AG08396 (cell line): ENCODE measurements at regions not wholly inside any gene's neighbourhood (a gene's known extent, or its start where the extent isn't known, plus 50 kb on each side); places are given as distances from the start of the nearest gene placed in this dataset.

Experiments
- DNase-seq: peaks from one replicate; pipeline ENCODE4 v3.0.0; 2012; ENCODE audit warnings: low spot score, mixed read lengths

DNA sequence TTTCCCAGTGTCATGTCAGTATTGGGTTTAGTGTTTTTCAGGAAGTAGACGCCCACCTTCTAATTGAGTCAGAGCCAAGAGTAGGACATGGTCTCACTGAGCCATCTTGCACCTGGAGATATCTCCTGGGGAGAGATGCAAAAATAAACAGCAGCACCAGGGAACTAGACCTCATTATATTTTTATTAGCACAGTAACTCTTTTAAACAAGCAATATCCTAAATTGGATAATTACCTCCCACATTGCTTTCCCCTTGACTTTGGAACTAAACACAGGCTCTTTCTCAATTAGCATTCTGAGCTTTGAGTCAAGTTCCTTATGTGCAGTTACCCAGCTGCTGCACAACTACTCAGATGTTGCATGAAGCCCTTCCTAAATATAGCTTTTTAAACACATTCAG is 175.4 kb downstream of the IBTK start:
- DNase-seq: no peak

DNA sequence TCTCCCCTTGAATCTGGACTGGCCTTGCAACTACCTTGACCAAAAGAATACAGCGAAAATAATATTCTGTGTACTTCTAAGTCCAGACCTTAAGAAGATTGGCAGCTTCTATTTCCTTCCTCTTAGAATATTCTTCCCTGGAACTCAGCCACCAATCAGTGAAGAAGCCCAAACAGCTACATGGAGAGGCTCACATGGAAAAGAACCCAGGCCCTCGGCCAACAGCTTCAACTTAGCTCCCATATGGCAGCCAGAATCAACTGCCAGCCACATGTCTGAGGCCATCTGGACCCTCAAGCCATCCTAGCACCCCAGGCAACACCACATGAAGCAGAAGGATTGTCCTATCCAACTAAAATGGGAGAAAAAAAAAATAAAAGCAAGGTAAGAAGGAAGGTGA is 178.8 kb downstream of the IBTK start:
- no peak for DNase-seq

DNA sequence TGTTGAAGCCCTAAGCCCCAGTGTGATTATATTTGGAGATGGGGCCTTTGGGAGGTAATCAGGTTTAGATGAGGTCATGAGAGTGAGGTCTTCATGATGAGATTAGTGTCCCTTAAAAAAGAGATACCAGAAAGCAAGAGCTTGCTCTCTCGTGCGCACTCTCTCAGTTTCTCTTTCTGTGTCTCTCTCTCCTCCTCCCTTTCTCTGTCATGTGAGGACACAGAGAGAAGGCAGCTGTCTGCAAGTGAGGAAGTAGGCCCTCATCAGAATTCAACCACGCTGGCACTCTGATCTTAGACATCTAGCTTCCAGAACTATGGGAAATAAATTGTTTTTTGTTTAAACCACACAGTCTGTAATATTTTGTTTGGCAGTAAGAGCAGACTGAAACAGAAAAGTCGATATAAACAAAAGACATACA is 180.5 kb downstream of the IBTK start:
- DNase-seq: no peak

DNA sequence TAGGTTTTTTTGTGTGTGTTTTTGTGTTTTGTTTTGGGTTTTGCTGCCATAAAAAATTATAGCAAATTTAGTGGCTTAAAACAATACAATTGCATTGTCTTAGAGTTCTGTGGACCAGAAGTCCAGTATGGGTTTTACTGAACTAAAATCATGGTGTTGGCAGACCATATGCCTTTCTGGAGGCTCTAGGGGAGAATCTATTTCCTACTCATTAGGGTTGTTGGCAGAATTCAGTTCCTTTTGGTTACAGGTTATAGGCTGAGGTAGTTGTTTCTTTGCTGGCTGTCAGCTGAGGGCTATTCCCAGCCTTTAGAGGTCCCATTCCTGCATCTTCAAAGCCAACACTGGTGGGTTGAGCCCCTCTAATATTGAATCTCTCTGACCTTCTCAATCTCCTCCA is 181.3 kb downstream of the IBTK start:
- no peak for DNase-seq

DNA sequence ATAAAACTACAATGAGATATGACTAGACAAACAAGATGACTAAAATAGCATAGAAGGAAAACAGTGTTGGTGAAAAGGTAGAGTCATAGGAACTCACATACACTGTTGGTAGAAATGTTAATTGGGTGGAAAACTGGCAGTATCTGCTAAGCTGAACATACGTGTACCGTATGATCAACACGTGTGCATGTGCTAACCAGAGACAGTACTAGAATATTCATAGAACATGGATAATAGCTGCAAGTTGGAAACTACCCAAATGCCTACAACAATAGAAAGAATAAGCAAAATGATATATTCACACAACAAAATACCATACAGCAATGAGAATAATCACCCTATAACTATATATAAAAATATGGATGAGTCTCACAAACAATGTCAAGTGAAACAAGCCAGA is 184.0 kb downstream of the IBTK start:
- DNase-seq: no peak

DNA sequence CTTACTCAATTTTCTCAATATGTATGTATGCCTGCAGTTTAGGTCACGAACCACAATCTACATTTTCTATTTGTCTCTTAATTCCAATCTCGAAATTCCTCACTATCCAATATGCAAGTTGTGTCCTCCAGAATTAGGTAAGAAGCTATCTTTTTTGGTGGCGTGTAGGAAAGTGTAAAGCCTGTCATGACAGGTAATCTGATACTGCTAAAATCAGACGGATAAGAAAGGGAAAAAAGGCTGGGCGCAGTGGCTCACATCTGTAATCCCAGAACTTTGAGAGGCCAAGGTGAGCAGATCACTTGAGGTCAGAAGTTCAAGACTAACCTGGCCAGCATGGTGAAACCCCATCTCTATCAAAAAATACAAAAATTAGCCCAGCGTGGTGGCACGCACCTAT is 185.3 kb downstream of the IBTK start:
- DNase-seq: no peak

DNA sequence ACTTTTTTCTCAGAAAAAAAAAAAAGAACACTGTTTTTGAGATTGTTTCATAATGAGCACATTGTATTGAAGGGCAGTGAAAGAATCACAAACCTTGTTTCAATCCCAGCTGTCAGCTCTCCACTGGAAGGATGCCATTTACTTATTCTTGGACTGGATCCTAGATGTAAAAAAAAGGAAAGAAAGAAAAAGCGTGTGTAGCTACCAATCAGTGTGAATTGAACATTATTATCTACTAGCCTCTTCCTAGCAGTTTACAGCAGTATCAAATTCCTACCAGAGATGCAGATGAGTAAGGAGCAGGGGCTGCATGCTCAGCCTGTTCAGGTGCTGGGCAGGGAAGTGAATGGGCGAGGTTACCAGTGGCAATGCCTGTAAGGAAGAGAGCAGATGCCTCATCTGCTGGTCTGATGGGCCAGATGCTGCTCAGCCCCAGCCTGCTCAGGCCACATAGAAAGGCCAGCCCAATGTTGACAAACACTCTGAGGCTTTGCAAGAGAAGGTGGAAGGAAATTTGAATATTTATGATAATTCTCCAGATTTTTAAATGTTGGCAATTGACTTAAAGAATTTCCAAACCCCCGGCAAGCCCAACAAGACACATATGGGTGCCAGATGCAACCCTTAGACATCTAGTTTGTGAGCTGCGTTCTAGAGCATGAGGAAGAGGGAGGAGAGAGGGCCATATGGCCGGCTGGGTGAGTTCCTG is 189.5 kb downstream of the IBTK start:
- peak; percentile 12 for DNase-seq

DNA sequence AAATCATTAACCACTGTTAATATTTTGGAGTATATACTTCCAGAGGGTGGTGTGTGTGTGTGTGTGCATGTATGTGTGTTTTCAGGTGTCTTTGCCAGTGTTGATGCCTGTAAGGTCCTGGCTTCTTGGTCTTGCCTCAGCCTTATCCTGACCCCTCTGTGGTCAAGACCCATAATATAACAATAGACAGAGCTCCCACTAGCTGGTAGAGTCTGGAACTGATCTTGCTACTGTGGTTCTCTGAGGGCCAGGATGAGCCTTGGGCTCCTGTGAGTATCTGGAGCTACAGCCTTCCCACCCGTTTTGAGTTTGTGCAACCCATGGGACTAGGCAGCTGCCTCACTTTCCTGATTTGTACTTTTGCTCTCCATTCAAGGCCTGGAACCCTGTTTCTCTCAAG is 191.0 kb downstream of the IBTK start:
- DNase-seq: no peak

DNA sequence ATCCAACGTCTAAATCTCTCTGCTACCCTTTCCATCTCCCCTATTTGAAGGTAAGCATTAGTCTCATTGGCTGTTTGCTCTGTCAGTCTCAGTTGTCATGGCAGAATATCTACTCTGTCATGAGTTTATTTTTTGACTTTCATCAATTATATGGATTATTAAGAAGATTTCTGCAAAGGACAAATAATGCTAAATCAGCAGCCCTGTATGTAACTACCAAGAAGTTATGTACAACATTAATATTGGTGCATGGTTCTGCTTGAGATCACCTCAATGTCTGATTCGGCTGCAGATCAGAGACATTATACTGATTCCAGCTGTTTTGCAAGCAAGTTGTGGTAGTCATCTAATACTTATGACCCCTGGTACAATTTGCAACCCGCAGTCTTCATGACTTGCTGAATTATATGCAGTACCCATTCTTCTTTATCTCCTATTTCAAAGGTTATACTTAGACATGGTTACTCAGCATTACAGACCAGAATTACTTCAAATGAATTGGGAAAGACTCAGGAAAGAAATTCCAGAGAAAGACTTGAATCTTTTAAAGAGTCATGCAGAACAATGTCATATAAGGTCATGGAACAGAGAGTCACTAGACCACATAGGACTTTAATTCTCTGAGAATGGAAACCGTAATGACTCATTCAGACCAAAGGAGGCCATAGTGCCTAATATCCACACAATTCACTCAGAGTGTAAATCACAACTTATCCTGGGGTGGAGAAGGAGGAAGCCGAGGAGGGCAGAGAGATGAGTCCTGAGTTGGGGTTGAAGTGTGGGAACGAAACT is 201.4 kb downstream of the IBTK start:
- no peak for DNase-seq

DNA sequence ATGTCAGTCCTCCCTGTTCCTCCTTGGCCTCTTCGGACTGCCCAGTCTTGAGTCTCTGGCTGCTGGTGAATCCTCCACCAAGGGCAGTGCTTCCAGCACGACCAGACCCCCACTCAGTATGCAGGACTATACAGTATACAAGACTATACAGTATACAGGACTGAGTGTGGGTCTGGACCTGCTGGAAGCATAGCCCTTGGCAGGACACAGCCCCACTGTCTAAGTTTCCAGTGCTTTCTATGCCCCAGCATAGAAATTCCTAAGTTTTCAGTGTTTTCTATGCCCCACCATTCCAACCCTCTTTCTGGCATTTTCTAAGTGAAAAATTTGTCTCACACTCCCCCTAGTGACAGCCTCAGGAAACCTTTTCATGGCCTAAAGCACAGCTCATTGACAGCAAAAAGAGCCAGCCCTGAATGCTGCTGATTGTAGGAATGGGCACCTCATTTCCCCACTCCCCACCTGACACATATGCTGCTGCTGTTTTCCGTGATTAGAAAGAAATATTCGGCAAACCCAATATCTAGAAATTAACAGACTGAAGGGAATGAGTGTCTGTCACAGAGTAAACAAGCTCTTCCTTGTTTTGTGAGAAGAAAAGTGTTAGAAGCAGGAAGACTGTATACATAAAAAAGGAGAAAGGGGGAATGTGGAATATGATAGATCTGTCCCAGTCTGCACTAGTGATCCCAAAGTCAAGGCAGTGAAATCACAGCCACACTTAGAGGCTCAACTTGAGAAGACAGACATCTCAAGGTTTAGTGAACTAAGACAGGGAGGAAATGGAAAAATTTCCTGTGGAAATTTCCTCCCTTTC is 206.9 kb downstream of the IBTK start:
- peak; percentile 25 for DNase-seq

DNA sequence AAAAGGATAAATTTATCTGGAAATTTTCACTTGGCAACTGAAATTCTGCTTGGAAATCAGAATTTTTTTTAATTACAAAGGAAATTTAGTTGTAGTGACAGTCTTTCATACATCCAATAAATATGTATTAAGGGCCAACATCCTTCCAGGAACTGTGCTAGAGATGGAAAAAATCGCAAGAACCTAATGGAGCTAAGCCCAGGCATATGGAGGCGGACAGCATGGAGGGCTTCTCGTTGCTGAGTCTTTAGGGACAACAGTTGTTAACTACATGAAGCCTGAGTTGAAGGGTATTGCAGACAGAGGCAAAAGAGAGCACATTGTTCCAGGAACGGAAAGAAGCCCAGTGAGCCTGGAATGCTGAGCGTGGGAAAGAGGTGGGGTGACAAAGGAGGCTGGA is 208.9 kb downstream of the IBTK start:
- no peak for DNase-seq

DNA sequence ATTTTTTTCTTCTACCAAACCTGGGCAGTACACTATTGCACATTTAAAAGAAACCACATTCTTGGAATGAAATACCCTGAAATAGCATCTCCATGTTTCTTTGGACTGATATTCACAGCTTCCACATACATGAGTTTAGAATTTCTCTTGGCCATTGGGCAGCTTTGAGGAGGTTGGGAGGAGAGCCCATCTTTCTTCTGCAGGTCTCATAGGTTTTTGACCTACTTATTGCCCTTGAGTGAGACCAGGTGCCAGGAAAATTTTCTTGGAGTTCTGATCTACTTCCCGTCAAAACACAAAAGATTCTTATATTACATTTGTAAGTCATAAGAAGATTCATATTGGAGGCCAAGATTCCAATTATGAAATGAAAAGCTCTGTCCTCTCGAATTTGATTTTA is 212.0 kb downstream of the IBTK start:
- DNase-seq: no peak

DNA sequence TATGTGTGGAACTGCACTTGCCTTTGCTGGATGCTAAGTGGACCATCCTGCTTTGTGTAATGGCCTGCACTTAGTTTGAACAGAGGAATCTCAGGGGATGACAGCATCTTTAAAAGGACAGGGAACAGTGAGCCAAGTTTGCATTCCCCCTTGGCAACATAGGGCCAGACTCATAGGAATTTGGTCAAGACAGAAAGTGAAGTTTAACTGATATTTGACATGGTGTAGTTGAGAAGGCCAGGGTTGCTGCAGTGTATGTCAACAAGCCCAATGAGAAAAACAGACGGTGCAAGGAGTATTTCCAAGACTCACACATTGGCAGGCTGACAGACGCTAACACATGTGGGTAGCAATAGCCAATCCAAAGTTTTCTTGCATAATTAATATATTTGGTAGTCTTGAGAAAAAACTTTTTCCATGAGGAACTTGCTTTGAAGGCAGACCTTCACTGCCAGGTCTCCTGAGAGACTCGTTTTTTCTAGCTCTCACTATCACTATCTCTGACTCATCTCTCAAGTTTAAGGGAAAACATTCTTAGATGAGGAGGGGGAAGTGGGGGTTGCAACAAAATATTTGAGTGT is 213.8 kb downstream of the IBTK start:
- peak; percentile 11 for DNase-seq

DNA sequence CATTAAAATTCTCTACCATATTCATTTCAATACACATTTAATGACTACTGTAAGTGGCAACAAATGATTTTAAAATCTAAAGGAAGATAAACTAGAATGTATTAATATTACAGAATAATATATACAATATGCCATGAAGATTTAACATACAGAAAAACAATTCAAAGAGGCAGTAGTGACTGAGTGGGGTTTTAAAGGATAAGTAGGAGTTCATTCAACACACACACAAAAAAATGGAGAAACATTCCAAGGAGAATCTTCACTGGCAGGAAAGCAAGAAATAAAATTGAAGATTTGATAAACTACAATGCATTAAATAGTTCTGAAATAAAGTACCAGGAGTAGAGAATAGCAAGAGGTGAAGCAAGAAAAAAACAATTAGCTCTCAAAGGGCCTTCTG is 215.1 kb downstream of the IBTK start:
- DNase-seq: no peak

DNA sequence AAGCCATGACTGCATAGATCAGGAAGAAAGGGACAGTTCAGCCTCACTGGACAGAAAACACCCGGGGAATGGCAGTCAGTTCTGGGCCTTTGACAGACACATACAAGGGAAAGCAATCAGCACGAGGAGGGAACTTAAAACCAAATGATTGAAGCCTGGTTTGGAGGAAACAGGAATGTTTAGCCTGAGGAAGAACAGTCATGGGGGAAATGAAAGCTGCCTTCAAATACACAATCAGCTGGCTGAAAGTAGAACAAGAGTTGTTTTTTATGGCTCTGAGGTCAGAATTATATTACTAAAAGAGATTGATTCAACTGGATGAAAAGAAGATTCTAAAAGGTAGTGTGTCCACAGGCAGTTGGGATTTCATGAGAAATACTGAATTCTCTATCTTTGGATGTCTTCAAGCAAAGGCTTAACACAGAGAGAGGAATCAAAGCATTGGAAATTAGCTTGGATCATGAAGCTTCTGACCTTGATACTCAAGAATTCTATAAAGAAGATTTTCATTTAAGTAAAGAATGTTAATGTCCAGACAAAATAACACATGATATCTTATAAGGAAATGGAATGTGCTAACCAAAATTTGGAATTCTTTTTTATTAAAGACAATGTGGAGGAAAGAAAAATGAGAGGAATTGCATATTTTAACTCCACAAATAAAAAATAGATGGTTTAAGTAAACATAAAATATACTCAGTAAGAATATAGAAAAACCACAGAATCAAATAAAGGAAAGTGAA is 216.6 kb downstream of the IBTK start:
- no peak for DNase-seq

DNA sequence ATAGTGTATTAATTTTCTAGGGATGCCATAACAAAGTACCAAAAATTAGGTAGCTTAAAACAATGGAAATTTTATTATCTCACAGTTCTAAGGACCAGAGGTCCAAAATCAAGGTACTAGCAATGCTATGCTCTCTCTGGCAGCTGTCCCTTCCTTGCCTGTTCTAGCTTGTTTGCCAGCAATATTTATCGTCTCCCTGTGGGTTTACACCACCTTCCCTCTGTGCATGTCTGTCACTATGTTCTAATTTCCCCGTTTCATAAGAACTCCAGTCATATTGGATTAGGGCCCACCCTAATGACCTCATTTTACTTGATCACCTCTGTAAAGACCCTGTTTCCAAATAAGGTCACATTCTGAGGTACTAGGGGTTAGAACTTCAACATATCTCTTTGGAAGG is 217.2 kb downstream of the IBTK start:
- DNase-seq: no peak

DNA sequence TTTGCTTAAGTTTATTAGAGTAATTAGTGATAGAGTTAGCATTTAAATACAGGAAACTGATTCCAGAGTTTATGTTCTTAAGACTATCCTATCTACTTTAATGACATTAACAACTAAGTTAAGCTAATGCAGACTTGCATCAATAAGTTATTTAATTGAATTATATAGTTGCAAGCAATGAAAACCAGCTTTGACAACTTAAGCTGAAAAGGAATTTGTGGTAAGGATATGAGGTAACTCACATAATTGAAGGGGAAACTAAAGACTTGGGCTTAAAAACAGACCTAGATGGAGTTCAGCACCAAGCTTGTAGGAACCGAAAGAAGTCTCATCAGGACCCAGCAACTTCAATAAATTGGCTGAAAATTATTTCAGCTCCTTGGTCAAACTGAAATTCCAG is 222.3 kb downstream of the IBTK start:
- DNase-seq: no peak

DNA sequence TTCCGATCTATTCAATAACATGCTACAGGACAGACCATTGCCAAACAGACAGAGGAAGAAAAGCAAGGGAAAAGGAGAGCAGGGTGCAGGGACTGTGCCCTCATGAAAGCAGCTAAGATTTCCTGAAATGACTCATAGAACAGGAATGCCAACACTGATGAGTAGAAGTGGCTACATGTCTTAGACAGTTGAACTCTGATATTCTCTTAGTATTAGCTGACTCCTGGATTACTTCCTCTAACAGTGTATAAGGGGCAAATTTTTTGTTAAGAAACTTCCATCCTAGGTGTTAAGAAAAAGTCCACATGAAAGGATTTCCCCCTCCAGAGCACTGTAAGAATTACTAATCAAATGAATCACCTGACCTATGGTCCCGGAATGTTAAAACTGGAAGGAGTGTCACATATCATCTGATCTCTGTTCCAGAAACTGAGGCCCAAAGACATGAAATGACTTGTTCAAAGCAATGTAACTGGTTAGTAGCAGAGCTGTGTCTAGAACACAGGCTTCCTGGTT is 224.9 kb downstream of the IBTK start:
- DNase-seq: peak; percentile 47

DNA sequence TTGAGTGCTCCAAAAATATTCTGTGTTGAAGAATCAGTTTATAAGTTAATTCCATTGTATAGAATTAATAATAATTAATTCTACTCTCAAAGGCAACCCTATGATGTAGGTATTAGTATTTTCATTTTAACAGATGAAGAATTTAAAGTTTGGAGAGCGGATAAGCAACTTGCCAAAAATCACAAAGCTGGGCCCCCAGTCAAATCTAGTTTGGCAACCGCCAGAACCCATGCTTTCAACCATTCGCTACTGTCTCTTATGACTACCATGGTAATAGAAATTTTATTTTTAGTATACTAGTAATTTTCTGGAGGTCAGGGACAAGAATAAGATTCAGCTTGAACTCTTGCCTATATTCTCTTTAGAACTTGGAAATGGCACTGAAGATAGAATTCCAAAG is 229.8 kb downstream of the IBTK start:
- no peak for DNase-seq

DNA sequence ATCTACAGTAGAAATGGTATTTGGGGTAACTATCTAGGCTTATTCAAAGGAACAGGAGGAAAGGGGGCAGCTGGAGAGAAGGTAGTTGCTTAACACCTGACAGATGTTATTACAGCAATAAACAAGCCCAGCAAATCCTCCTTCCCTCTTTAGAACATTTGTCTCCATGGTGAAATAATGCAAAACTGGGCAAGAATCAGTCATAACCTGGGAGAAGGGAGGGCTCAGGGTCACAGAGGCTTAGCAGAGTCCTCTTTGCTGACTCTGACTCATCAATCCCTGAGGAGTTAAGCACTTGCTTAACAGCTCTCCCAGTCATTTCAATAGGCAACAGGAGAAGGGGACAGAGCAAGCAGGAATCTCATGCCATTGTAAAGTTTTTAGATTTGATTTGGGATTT is 230.3 kb downstream of the IBTK start:
- DNase-seq: peak; percentile 46

DNA sequence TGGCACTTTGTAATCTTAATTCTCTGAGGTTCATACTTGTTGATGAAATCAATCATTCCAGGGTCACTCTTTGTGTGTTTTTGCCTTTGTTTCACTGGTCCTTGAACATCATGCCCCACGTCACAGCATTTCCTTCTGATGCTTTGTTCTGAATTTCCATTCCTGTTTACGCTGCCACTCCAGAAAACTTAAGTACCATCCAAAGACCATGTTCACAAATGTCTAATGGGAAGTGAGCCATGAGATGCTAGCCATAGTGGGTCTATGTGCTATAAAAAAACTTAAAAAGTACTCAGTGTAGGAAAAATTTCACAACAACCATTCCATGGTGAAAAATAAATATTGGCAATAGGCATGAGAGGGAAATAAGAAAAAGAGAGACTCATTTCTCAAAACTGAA is 232.0 kb downstream of the IBTK start:
- no peak for DNase-seq

DNA sequence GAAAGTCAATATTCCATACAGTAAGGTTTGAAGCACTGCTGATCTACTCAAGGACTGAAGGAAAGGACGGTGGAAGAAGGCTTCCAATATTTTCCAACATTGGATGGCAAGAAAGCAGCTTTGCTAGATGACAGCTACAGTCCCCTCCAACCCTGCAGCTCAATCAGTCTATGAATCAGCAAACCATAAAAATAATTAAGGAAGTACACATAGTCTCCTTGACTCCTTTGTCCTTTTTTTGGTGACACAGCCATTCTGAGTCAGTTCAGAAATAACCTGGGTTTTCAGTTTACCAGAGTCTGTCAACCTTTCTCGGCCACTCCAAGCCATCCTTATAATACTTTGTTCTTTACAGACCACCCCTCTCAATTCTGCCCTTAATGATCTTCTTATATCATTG is 232.5 kb downstream of the IBTK start:
- no peak for DNase-seq
